IMR-90 (cell line): ENCODE measurements at regions not wholly inside any gene's neighbourhood (a gene's known extent, or its start where the extent isn't known, plus 50 kb on each side); places are given as distances from the start of the nearest gene placed in this dataset.

Experiments
- CEBPB ChIP-seq: IDR thresholded peaks from 2 replicates; pipeline ENCODE4 v1.6.1; 2012; ENCODE audit warnings: low read depth, low read length, improper control_type of control experiment
- CHD1 ChIP-seq: IDR thresholded peaks from 2 replicates; pipeline ENCODE4 v1.6.1; 2012; ENCODE audit warnings: low read depth, low read length, improper control_type of control experiment
- CTCF ChIP-seq: conservative IDR thresholded peaks from 2 replicates; pipeline ENCODE4 v1.5.1; 2012; ENCODE audit warnings: mild to moderate bottlenecking, low read depth, low read length, improper control_type of control experiment
- FOS ChIP-seq: fragments of 150-350 bp; IDR thresholded peaks from 2 replicates; pipeline ENCODE4 v1.6.1; 2016; ENCODE audit warnings: low read depth, low read length
- MAFK ChIP-seq: IDR thresholded peaks from 2 replicates; pipeline ENCODE4 v1.6.1; 2012; ENCODE audit warnings: low read depth, low read length, improper control_type of control experiment
- MAZ ChIP-seq: IDR thresholded peaks from 2 replicates; pipeline ENCODE4 v1.6.1; 2012; ENCODE audit warnings: low read depth, mild to moderate bottlenecking, low read length, improper control_type of control experiment, moderate library complexity, borderline replicate concordance
- MXI1 ChIP-seq: IDR thresholded peaks from 2 replicates; pipeline ENCODE4 v1.6.1; 2012; ENCODE audit warnings: low read depth, mild to moderate bottlenecking, low read length, moderate library complexity, borderline replicate concordance
- POLR2A ChIP-seq: IDR thresholded peaks from 2 replicates; pipeline ENCODE4 v1.6.1; 2012; ENCODE audit warnings: mild to moderate bottlenecking, low read depth, low read length
- RAD21 ChIP-seq: IDR thresholded peaks from 2 replicates; pipeline ENCODE4 v1.6.1; 2012; ENCODE audit warnings: low read length, improper control_type of control experiment
- RCOR1 ChIP-seq: IDR thresholded peaks from 2 replicates; pipeline ENCODE4 v1.6.1; 2012; ENCODE audit warnings: mild to moderate bottlenecking, low read length, improper control_type of control experiment; ENCODE audit not compliant: insufficient replicate concordance
- USF2 ChIP-seq: fragments of 150-350 bp; IDR thresholded peaks from 2 replicates; pipeline ENCODE4 v1.6.1; 2017; ENCODE audit warnings: mild to moderate bottlenecking, antibody characterized with exemption, low read length, low read depth

- TF ChIP-seq CTCF (no peak), MAZ (no peak), CHD1 (no peak), MAFK (no peak), POLR2A (no peak), RAD21 (no peak), MXI1 (no peak), CEBPB (no peak), USF2 (no peak), RCOR1 (no peak), FOS (no peak)
These were observed 795.6 kb downstream of the TENT5A start for GRCh38 chr6:80956898-80957297.
